WTC11 (cell line): ENCODE measurements at regions not wholly inside any gene's neighbourhood (a gene's known extent, or its start where the extent isn't known, plus 50 kb on each side); places are given as distances from the start of the nearest gene placed in this dataset.

Source experiments
- ATAC-seq: fragments of 200-7000 bp; cut with Tn5 transposase; 2 replicates; pipeline ENCODE4 v1.10.0; 2021; ENCODE audit warnings: mild to moderate bottlenecking, moderate library complexity
- CTCF ChIA-PET: fragments of 300-600 bp; sonication (Branson Sonifier 250); formaldehyde crosslinking; loops from one replicate; lab custom pipeline; 2021; ENCODE audit warnings: antibody characterized with exemption; lab: Charles Lee
- POLR2A ChIA-PET: fragments of 350-600 bp; sonication (Branson Sonifier 250); formaldehyde crosslinking; loops from one replicate; lab custom pipeline; 2021; ENCODE audit warnings: antibody characterized with exemption; lab: Charles Lee
- DNase-seq: peaks from one replicate; pipeline ENCODE4 v3.0.0; 2021; ENCODE audit warnings: low spot score
- H3K27ac Mint-ChIP-seq: 2 replicates; pipeline ENCODE4 v1.8.0; 2021; ENCODE audit warnings: mixed read lengths
- H3K27me3 Mint-ChIP-seq: 2 replicates; pipeline ENCODE4 v1.8.0; 2021; ENCODE audit warnings: low read depth, mild to moderate bottlenecking, moderate library complexity, mixed read lengths
- H3K36me3 Mint-ChIP-seq: 2 replicates; pipeline ENCODE4 v1.8.0; 2021; ENCODE audit warnings: mixed read lengths
- H3K4me1 Mint-ChIP-seq: 2 replicates; pipeline ENCODE4 v1.8.0; 2022; ENCODE audit warnings: mixed read lengths
- H3K4me3 Mint-ChIP-seq: 2 replicates; pipeline ENCODE4 v1.8.0; 2021; ENCODE audit warnings: mild to moderate bottlenecking, moderate library complexity, mixed read lengths
- H3K9me3 Mint-ChIP-seq: 2 replicates; pipeline ENCODE4 v1.8.0; 2021; ENCODE audit warnings: mixed read lengths
- AR ChIP-seq: fragments of 250-450 bp; sonication (Bioruptor Pico); IDR thresholded peaks from 2 replicates; pipeline ENCODE4 v1.9.0; 2021; ENCODE audit warnings: mild to moderate bottlenecking
- CBFB ChIP-seq: sonication (generic); formaldehyde crosslinking; IDR thresholded peaks from 2 replicates; pipeline ENCODE4 v1.8.1; 2022; ENCODE audit warnings: mild to moderate bottlenecking, low read depth, missing genetic modification reagents
- ERG ChIP-seq: fragments of 250-450 bp; sonication (Bioruptor Pico); IDR thresholded peaks from 2 replicates; pipeline ENCODE4 v1.8.0; 2021; ENCODE audit warnings: mild to moderate bottlenecking
- GTF2I ChIP-seq: fragments of 250-450 bp; sonication (Bioruptor Pico); conservative IDR thresholded peaks from 2 replicates; pipeline ENCODE4 v1.4.0; 2021; ENCODE audit warnings: mild to moderate bottlenecking
- IRF2 ChIP-seq: sonication (generic); formaldehyde crosslinking; IDR thresholded peaks from 2 replicates; pipeline ENCODE4 v1.8.0; 2022; ENCODE audit warnings: low read depth, missing genetic modification reagents, borderline replicate concordance
- NFYB ChIP-seq: sonication (generic); formaldehyde crosslinking; conservative IDR thresholded peaks from 2 replicates; pipeline ENCODE4 v1.8.0; 2022; ENCODE audit warnings: low read depth, missing genetic modification reagents
- ZNF671 ChIP-seq: fragments of 250-450 bp; sonication (Bioruptor Pico); IDR thresholded peaks from 2 replicates; pipeline ENCODE4 v1.8.0; 2021; ENCODE audit warnings: mild to moderate bottlenecking
- TF ChIP-seq, protein P1 (sequence below): sonication (generic); formaldehyde crosslinking; IDR thresholded peaks from 2 replicates; pipeline ENCODE4 v1.8.1; 2023; ENCODE audit warnings: mild to moderate bottlenecking, missing genetic modification reagents
- TF ChIP-seq, protein P2 (sequence below): sonication (generic); formaldehyde crosslinking; IDR thresholded peaks from 2 replicates; pipeline ENCODE4 v1.8.1; 2023; ENCODE audit warnings: mild to moderate bottlenecking, missing genetic modification reagents, moderate library complexity
- TF ChIP-seq, protein P3 (sequence below): sonication (generic); formaldehyde crosslinking; IDR thresholded peaks from 2 replicates; pipeline ENCODE4 v1.8.1; 2023; ENCODE audit warnings: mild to moderate bottlenecking, missing genetic modification reagents
- TF ChIP-seq, protein P4 (sequence below): fragments of 250-450 bp; sonication (Bioruptor Pico); IDR thresholded peaks from 2 replicates; pipeline ENCODE4 v1.9.0; 2021; ENCODE audit warnings: moderate library complexity, mild to moderate bottlenecking, inconsistent platforms, borderline replicate concordance
- TF ChIP-seq, protein P5 (sequence below): sonication (generic); formaldehyde crosslinking; IDR thresholded peaks from 2 replicates; pipeline ENCODE4 v1.8.1; 2022; ENCODE audit warnings: low read depth, mild to moderate bottlenecking, moderate library complexity, missing genetic modification reagents, borderline replicate concordance

- no peak for TF ChIP-seq CBFB (CRISPR knock-in tag)
- TF ChIP-seq, protein P1, sequence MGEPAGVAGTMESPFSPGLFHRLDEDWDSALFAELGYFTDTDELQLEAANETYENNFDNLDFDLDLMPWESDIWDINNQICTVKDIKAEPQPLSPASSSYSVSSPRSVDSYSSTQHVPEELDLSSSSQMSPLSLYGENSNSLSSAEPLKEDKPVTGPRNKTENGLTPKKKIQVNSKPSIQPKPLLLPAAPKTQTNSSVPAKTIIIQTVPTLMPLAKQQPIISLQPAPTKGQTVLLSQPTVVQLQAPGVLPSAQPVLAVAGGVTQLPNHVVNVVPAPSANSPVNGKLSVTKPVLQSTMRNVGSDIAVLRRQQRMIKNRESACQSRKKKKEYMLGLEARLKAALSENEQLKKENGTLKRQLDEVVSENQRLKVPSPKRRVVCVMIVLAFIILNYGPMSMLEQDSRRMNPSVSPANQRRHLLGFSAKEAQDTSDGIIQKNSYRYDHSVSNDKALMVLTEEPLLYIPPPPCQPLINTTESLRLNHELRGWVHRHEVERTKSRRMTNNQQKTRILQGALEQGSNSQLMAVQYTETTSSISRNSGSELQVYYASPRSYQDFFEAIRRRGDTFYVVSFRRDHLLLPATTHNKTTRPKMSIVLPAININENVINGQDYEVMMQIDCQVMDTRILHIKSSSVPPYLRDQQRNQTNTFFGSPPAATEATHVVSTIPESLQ (CRISPR knock-in tag), result no peak
- TF ChIP-seq, protein P2, sequence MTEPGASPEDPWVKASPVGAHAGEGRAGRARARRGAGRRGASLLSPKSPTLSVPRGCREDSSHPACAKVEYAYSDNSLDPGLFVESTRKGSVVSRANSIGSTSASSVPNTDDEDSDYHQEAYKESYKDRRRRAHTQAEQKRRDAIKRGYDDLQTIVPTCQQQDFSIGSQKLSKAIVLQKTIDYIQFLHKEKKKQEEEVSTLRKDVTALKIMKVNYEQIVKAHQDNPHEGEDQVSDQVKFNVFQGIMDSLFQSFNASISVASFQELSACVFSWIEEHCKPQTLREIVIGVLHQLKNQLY (CRISPR knock-in tag), result no peak
- no peak for TF ChIP-seq ZNF671 (CRISPR knock-in tag)
- TF ChIP-seq, protein P3, sequence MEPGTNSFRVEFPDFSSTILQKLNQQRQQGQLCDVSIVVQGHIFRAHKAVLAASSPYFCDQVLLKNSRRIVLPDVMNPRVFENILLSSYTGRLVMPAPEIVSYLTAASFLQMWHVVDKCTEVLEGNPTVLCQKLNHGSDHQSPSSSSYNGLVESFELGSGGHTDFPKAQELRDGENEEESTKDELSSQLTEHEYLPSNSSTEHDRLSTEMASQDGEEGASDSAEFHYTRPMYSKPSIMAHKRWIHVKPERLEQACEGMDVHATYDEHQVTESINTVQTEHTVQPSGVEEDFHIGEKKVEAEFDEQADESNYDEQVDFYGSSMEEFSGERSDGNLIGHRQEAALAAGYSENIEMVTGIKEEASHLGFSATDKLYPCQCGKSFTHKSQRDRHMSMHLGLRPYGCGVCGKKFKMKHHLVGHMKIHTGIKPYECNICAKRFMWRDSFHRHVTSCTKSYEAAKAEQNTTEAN (CRISPR knock-in tag), result no peak
- no peak for TF ChIP-seq GTF2I (CRISPR knock-in tag)
Observed at GRCh38 chr2:137748533-137748932, 215.7 kb upstream of the HNMT start (continued).

DNA sequence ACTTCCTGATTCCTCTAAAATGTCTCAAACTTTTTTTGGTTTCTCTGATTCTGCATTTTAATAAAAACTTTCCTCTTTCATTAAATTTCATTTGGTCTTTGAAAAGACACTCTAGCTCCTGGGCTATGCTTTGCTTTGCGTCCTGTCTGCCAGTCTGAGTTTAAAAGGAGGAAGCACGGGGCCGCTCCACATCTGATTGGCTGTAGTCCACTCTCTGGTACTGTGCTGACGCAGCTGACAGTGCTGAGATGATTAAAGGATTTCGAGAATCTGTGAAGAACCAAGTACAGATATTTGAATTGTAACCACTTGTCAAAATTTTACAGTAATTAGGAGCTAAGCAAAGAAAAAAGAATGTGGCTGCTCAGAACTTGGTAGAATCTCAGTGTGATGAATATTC lies 199.6 kb upstream of the HNMT start:
- H3K4me3 Mint-ChIP-seq, result no peak overlapping the region
- H3K9me3 Mint-ChIP-seq, result peaks cover 35% of the 10 kb centered on the region
- H3K27ac Mint-ChIP-seq, result no peak overlapping the region
- peaks cover 11% of the 10 kb centered on the region for H3K4me1 Mint-ChIP-seq
- DNase-seq, result no peak
- POLR2A ChIA-PET, result no interaction called here
- no peak for TF ChIP-seq NFYB (CRISPR knock-in tag)
- no peak for TF ChIP-seq ERG (CRISPR knock-in tag)
- no peak for TF ChIP-seq IRF2 (CRISPR knock-in tag)
- TF ChIP-seq, protein P4, sequence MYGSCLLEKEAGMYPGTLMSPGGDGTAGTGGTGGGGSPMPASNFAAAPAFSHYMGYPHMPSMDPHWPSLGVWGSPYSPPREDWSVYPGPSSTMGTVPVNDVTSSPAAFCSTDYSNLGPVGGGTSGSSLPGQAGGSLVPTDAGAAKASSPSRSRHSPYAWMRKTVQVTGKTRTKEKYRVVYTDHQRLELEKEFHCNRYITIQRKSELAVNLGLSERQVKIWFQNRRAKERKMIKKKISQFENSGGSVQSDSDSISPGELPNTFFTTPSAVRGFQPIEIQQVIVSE (CRISPR knock-in tag), result no peak
- no peak for TF ChIP-seq AR
- TF ChIP-seq, protein P5, sequence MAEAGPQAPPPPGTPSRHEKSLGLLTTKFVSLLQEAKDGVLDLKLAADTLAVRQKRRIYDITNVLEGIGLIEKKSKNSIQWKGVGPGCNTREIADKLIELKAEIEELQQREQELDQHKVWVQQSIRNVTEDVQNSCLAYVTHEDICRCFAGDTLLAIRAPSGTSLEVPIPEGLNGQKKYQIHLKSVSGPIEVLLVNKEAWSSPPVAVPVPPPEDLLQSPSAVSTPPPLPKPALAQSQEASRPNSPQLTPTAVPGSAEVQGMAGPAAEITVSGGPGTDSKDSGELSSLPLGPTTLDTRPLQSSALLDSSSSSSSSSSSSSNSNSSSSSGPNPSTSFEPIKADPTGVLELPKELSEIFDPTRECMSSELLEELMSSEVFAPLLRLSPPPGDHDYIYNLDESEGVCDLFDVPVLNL, result no peak
- TF ChIP-seq, protein P2 (CRISPR knock-in tag), result no peak
- TF ChIP-seq, all 79 proteins: peak for 0
- CTCF ChIA-PET, result no interaction called here
- H3K27me3 Mint-ChIP-seq, result no peaks in the 10 kb centered on the region
- peak; percentile 86 for ATAC-seq
- peaks cover 14% of the 10 kb centered on the region for H3K36me3 Mint-ChIP-seq
